ENCODE measurements at regions not wholly inside any gene's neighbourhood (a gene's known extent, or its start where the extent isn't known, plus 50 kb on each side); places are given as distances from the start of the nearest gene placed in this dataset.

GRCh38 chr3:110754212-110754916 is 317.3 kb upstream of the NECTIN3 start:
- Histone ChIP-seq H2BK15ac (ENCODE audit: low read depth, low read length) (no peak overlapping the region), H4K20me1 (ENCODE audit: control insufficient read depth, insufficient read depth, insufficient read length) (no peaks in the 10 kb centered on the region)
- DNase-seq, result no peak

More at GRCh38 chr3:110754212-110754916, 317.3 kb upstream of the NECTIN3 start:
- no peak overlapping the region for H3K23ac ChIP-seq (ENCODE audit: insufficient read length, low read depth, low read length)
- H3K36me3 Mint-ChIP-seq (ENCODE audit: insufficient read depth in 1 of 3, low read depth in 3 of 3), result peaks cover 0 to 13% (median 2%) of the 10 kb centered on the region in 3 experiments; a peak in 3 of 7 replicates
- no peak overlapping the region for H3K4me2 ChIP-seq (ENCODE audit: insufficient read depth, insufficient read length, low read length)
- TF ChIP-seq CTCF (conservative IDR thresholded peaks at IDR 0.05), result no peak
- H3K18ac ChIP-seq (ENCODE audit: insufficient read length, low read depth, low read length), result no peak overlapping the region
- no peaks in the 10 kb centered on the region for H3K27me3 Mint-ChIP-seq (ENCODE audit: low read depth)
- no peak overlapping the region for H2BK20ac ChIP-seq (ENCODE audit: low read depth, low read length, poor library complexity, severe bottlenecking)
- H4K91ac ChIP-seq (ENCODE audit: insufficient read length, low read depth, low read length), result no peak overlapping the region
- H3K56ac ChIP-seq (ENCODE audit: insufficient read length, low read depth, low read length), result no peak overlapping the region
- no peaks in the 10 kb centered on the region for H3K23me2 ChIP-seq (ENCODE audit: insufficient read length, low read depth, low read length, poor library complexity, severe bottlenecking)
- no peaks in the 10 kb centered on the region for H3K79me2 ChIP-seq (ENCODE audit: insufficient read depth, low read length)
- no peak overlapping the region for H3K27ac ChIP-seq (ENCODE audit: insufficient read length, low read depth, low read length)
- H2BK5ac ChIP-seq (ENCODE audit: insufficient read length, low read length), result no peak overlapping the region
- peaks cover 9% of the 10 kb centered on the region; the same call in 1 of the 2 replicates for H3K4me1 ChIP-seq (ENCODE audit: insufficient read depth, low read length)
- H2BK120ac ChIP-seq (ENCODE audit: low read depth, low read length, poor library complexity, severe bottlenecking), result no peak overlapping the region
- no peak overlapping the region for H3K14ac ChIP-seq (ENCODE audit: insufficient read depth, low read length)
- no peak overlapping the region for H4K5ac ChIP-seq (ENCODE audit: insufficient read length, low read depth, low read length)
- H3T11ph ChIP-seq (ENCODE audit: low read length), result no peak overlapping the region
- no peaks in the 10 kb centered on the region for H3K79me1 ChIP-seq (ENCODE audit: insufficient read depth, low read depth, low read length, poor library complexity, severe bottlenecking)
- H3K27me3 ChIP-seq (ENCODE audit: insufficient read depth, low read length), result no peaks in the 10 kb centered on the region
- no peak overlapping the region for H3K4ac ChIP-seq (ENCODE audit: low read depth, low read length)
- no peaks in the 10 kb centered on the region for H3K9me3 ChIP-seq (ENCODE audit: control insufficient read depth, low read depth, low read length)
- H3K9me3 Mint-ChIP-seq, result peaks cover 5% of the 10 kb centered on the region in 2 experiments; a peak in 1 of 5 replicates
- peaks cover 38 to 50% of the 10 kb centered on the region in 2 experiments for H3K4me1 Mint-ChIP-seq
- no peak overlapping the region for H3K9ac ChIP-seq (ENCODE audit: extremely low read depth, insufficient read length, low read length)
- H2BK12ac ChIP-seq (ENCODE audit: insufficient read length, low read depth, low read length), result no peak overlapping the region
- H4K8ac ChIP-seq (replicated peaks; ENCODE audit: insufficient read length, low read depth, low read length), result no peak overlapping the region
- H2AK5ac ChIP-seq (ENCODE audit: insufficient read length, low read length), result no peak overlapping the region
- H2AFZ ChIP-seq (ENCODE audit: low read length), result no peak overlapping the region
- H3K27ac Mint-ChIP-seq, result peak overlapping the region; percentile 12 to 65 (median 28); a peak in 2 of 7 replicates
- WGBS (ENCODE audit: extremely low coverage, insufficient read length, low lambda C conversion rate), result no CpG with 5 or more reads among the region's 3 CpGs
- no peak overlapping the region for H3K4me3 Mint-ChIP-seq

Data from H9 (cell line).